ENCODE measurements at regions not wholly inside any gene's neighbourhood (a gene's known extent, or its start where the extent isn't known, plus 50 kb on each side); places are given as distances from the start of the nearest gene placed in this dataset.

DNA sequence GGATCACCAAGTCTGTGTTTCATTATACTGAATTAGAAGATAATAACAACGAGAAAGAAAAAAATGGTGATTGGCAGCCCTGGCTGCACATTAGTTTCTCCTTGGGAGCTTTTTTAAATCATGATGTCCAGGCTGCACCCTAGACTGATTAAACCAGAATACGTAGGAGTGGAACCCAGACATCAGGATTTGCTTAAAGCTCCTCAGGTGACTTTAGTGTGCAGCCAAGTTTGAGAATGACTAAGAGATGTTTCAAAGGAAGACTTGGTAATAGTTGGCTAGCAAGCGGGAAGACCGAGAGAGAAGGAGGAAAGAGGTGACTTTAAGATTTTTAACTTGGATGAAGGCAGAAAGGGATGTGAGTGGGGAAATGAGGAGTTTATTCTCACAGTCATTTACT lies 71.4 kb upstream of the SERP2 start:
- TF ChIP-seq POLR2AphosphoS5 (IDR thresholded peaks at IDR 0.05) = no peak
- TF ChIP-seq, protein P1, sequence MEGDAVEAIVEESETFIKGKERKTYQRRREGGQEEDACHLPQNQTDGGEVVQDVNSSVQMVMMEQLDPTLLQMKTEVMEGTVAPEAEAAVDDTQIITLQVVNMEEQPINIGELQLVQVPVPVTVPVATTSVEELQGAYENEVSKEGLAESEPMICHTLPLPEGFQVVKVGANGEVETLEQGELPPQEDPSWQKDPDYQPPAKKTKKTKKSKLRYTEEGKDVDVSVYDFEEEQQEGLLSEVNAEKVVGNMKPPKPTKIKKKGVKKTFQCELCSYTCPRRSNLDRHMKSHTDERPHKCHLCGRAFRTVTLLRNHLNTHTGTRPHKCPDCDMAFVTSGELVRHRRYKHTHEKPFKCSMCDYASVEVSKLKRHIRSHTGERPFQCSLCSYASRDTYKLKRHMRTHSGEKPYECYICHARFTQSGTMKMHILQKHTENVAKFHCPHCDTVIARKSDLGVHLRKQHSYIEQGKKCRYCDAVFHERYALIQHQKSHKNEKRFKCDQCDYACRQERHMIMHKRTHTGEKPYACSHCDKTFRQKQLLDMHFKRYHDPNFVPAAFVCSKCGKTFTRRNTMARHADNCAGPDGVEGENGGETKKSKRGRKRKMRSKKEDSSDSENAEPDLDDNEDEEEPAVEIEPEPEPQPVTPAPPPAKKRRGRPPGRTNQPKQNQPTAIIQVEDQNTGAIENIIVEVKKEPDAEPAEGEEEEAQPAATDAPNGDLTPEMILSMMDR (IDR thresholded peaks at IDR 0.05) = no peak

All from transverse colon (tissue), 4 donors.